Tibial nerve (tissue), 4 donors: ENCODE measurements at regions not wholly inside any gene's neighbourhood (a gene's known extent, or its start where the extent isn't known, plus 50 kb on each side); places are given as distances from the start of the nearest gene placed in this dataset.

Source experiments
- EP300 ChIP-seq, 2 donors: sonication (generic); formaldehyde crosslinking; IDR thresholded peaks; one replicate each; pipeline ENCODE4 v1.6.1; 2017; ENCODE audit warnings: antibody characterized with exemption in 2 of 2, mild to moderate bottlenecking in 1 of 2
- POLR2A ChIP-seq, 2 donors: fragments of 450-650 bp; IDR thresholded peaks; one replicate each; pipeline ENCODE4 v1.6.1; 2017; ENCODE audit warnings: antibody characterized with exemption in 2 of 2, mild to moderate bottlenecking in 2 of 2, moderate library complexity in 2 of 2
- TF ChIP-seq, protein P1 (sequence below), 5 experiments: fragments of 200-600 bp in 3 of 5; fragments of 450-650 bp in 2 of 5; sonication (generic) in 3 of 5; IDR thresholded peaks; one replicate each; pipeline ENCODE4 v1.5.1; 2016 to 2019; ENCODE audit warnings: antibody characterized with exemption in 5 of 5, mild to moderate bottlenecking in 3 of 5, moderate library complexity in 2 of 5

DNA sequence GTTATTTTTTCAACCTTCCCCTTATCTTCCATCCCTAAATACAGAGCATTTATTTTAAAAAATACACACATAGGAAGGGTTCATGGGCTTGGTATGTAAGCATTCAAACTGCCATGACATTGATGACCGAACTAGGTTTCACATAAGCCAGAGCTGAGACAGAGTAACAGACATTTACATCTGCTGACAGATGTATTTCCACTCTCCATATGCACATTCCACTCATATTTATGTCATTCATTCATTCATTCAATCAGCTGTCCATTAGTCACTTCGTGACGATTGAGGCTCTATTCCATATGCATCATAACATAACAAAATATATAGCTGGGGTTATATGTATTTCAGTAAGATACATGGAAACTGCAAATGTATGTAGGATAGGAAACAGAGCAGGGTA lies 145.5 kb upstream of the OTX2 start:
- TF ChIP-seq, protein P1, sequence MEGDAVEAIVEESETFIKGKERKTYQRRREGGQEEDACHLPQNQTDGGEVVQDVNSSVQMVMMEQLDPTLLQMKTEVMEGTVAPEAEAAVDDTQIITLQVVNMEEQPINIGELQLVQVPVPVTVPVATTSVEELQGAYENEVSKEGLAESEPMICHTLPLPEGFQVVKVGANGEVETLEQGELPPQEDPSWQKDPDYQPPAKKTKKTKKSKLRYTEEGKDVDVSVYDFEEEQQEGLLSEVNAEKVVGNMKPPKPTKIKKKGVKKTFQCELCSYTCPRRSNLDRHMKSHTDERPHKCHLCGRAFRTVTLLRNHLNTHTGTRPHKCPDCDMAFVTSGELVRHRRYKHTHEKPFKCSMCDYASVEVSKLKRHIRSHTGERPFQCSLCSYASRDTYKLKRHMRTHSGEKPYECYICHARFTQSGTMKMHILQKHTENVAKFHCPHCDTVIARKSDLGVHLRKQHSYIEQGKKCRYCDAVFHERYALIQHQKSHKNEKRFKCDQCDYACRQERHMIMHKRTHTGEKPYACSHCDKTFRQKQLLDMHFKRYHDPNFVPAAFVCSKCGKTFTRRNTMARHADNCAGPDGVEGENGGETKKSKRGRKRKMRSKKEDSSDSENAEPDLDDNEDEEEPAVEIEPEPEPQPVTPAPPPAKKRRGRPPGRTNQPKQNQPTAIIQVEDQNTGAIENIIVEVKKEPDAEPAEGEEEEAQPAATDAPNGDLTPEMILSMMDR (IDR thresholded peaks at IDR 0.05): no peak
- TF ChIP-seq POLR2A (IDR thresholded peaks at IDR 0.05) (no peak), EP300 (IDR thresholded peaks at IDR 0.05) (no peak)
